ENCODE measurements at regions not wholly inside any gene's neighbourhood (a gene's known extent, or its start where the extent isn't known, plus 50 kb on each side); places are given as distances from the start of the nearest gene placed in this dataset.

DNA sequence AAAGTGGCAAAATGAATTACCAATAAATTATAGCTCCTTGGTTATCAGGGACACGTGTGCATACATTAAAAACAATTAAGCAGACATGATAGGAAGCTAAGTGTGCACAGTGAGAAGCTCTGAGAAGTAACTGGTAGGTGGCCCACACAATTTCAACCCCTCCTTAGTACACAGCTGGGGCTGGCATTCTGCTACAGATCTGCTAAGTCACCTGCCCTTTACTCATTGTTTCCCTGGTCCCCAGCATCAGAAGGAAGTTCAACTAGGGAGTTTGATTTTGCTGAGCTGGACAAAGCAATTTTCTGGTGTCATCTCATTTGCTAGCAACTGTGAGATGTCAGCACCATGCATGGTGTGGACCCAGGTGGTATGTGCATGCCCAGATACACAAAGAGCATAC lies 424.1 kb upstream of the NPVF start:
- intact Hi-C loops (cut with micrococcal nuclease; ENCODE audit: unreplicated experiment): no loop called here
- POLR2A ChIA-PET: no interaction called here

DNA sequence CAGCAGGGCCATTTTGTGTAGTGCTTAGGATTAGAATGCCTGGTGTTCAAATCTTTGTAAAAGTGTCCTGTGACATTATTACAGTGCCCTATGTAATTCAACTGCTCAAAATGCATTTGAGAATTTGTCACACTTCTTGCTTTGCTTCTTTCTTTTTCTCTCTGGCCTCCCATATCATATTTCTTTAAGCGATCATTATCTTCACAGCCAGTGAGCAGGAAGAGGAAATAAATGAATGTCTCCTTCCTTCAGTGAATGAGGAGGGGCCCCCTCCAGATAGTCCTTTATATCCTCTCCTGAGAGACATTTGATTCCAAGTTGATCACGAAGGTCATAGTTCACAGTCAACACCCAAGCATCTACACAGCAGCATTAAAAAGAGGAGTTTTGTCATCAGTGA lies 425.1 kb upstream of the NPVF start:
- Histone ChIP-seq H3K4me2 (ENCODE audit: low read length) (no peak overlapping the region), H3K9me2 (ENCODE audit: insufficient read depth, low read length) (no peaks in the 10 kb centered on the region), H3K9me3 (ENCODE audit: low read length) (no peaks in the 10 kb centered on the region), H3K36me3 (ENCODE audit: insufficient read depth, low read length) (no peaks in the 10 kb centered on the region), H3K79me2 (ENCODE audit: insufficient read depth, low read depth, low read length) (no peaks in the 10 kb centered on the region), H2AFZ (ENCODE audit: low read length) (no peak overlapping the region), H3K27ac (ENCODE audit: low read depth, low read length, poor library complexity, severe bottlenecking) (no peak overlapping the region), H4K20me1 (ENCODE audit: insufficient read depth, low read length) (no peaks in the 10 kb centered on the region), H3K4me1 (ENCODE audit: insufficient read depth, low read length, poor library complexity, severe bottlenecking) (no peaks in the 10 kb centered on the region), H3K4me3 (ENCODE audit: low read depth, low read length, poor library complexity, severe bottlenecking) (no peak overlapping the region)
- BruUV-seq (replicated peaks): no TSS peak
- TF ChIP-seq, protein P1, sequence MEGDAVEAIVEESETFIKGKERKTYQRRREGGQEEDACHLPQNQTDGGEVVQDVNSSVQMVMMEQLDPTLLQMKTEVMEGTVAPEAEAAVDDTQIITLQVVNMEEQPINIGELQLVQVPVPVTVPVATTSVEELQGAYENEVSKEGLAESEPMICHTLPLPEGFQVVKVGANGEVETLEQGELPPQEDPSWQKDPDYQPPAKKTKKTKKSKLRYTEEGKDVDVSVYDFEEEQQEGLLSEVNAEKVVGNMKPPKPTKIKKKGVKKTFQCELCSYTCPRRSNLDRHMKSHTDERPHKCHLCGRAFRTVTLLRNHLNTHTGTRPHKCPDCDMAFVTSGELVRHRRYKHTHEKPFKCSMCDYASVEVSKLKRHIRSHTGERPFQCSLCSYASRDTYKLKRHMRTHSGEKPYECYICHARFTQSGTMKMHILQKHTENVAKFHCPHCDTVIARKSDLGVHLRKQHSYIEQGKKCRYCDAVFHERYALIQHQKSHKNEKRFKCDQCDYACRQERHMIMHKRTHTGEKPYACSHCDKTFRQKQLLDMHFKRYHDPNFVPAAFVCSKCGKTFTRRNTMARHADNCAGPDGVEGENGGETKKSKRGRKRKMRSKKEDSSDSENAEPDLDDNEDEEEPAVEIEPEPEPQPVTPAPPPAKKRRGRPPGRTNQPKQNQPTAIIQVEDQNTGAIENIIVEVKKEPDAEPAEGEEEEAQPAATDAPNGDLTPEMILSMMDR (conservative IDR thresholded peaks at IDR 0.05; ENCODE audit: low read length): no peak
- no peak for TF ChIP-seq EZH2phosphoT487 (IDR thresholded peaks at IDR 0.05; ENCODE audit: borderline replicate concordance, low read depth, low read length)
- intact Hi-C loops (cut with micrococcal nuclease; ENCODE audit: unreplicated experiment): no loop called here
- CTCF ChIA-PET (ENCODE audit: unreplicated experiment): no interaction called here
- no peak for DNase-seq (ENCODE audit: low spot score)
- POLR2A ChIA-PET: no interaction called here

More for the DNA sequence above, 424.1 kb upstream of the NPVF start:
- TF ChIP-seq EZH2phosphoT487 (IDR thresholded peaks at IDR 0.05; ENCODE audit: borderline replicate concordance, low read depth, low read length): no peak
- TF ChIP-seq, protein P1 (conservative IDR thresholded peaks at IDR 0.05; ENCODE audit: low read length): no peak
- Histone ChIP-seq H3K79me2 (ENCODE audit: insufficient read depth, low read depth, low read length) (no peaks in the 10 kb centered on the region), H3K36me3 (ENCODE audit: insufficient read depth, low read length) (no peaks in the 10 kb centered on the region), H3K4me2 (ENCODE audit: low read length) (no peak overlapping the region), H3K9me2 (ENCODE audit: insufficient read depth, low read length) (no peaks in the 10 kb centered on the region), H2AFZ (ENCODE audit: low read length) (no peak overlapping the region), H3K4me1 (ENCODE audit: insufficient read depth, low read length, poor library complexity, severe bottlenecking) (no peaks in the 10 kb centered on the region), H3K9me3 (ENCODE audit: low read length) (no peaks in the 10 kb centered on the region), H4K20me1 (ENCODE audit: insufficient read depth, low read length) (no peaks in the 10 kb centered on the region), H3K27ac (ENCODE audit: low read depth, low read length, poor library complexity, severe bottlenecking) (no peak overlapping the region), H3K4me3 (ENCODE audit: low read depth, low read length, poor library complexity, severe bottlenecking) (no peak overlapping the region)
- BruUV-seq (replicated peaks): no TSS peak
- CTCF ChIA-PET (ENCODE audit: unreplicated experiment): no interaction called here
- DNase-seq (ENCODE audit: low spot score): no peak

DNA sequence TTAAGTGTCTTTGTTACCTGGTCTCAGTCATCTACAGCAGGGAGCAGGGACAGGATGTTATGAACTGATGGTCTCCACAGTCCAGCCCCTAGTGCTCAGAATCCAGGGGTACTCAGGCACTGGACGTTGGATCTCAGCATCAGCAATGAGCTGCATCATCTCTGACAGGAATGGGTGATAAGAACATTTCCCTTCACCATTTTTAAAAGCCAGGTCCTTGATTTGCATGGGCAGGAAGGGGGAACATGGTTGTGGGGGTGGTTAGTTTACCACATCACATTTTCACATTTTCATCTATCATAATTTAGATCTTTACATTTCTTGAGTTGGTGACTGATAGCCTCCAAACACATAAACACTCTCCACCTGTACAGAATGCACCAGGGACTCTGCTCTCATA lies 427.8 kb upstream of the NPVF start:
- ChIA-PET CTCF (ENCODE audit: unreplicated experiment) (no interaction called here), POLR2A (no interaction called here)

More for the DNA sequence above, 427.8 kb upstream of the NPVF start:
- no peak for DNase-seq (ENCODE audit: low spot score)
- no peaks in the 10 kb centered on the region for H3K9me3 ChIP-seq (ENCODE audit: low read length)
- no peak overlapping the region for H2AFZ ChIP-seq (ENCODE audit: low read length)
- no peaks in the 10 kb centered on the region for H3K79me2 ChIP-seq (ENCODE audit: insufficient read depth, low read depth, low read length)
- no peaks in the 10 kb centered on the region for H3K4me1 ChIP-seq (ENCODE audit: insufficient read depth, low read length, poor library complexity, severe bottlenecking)
- TF ChIP-seq EZH2phosphoT487 (IDR thresholded peaks at IDR 0.05; ENCODE audit: borderline replicate concordance, low read depth, low read length): no peak
- TF ChIP-seq, protein P1 (conservative IDR thresholded peaks at IDR 0.05; ENCODE audit: low read length): no peak
- BruUV-seq (replicated peaks): no TSS peak
- H3K4me2 ChIP-seq (ENCODE audit: low read length): no peak overlapping the region
- no peaks in the 10 kb centered on the region for H4K20me1 ChIP-seq (ENCODE audit: insufficient read depth, low read length)
- no peaks in the 10 kb centered on the region for H3K9me2 ChIP-seq (ENCODE audit: insufficient read depth, low read length)
- H3K36me3 ChIP-seq (ENCODE audit: insufficient read depth, low read length): no peaks in the 10 kb centered on the region
- no peak overlapping the region for H3K4me3 ChIP-seq (ENCODE audit: low read depth, low read length, poor library complexity, severe bottlenecking)
- intact Hi-C loops (cut with micrococcal nuclease; ENCODE audit: unreplicated experiment): no loop called here
- H3K27ac ChIP-seq (ENCODE audit: low read depth, low read length, poor library complexity, severe bottlenecking): no peak overlapping the region

Measured in OCI-LY7 (cell line).